B cell (primary cell): ENCODE measurements at regions not wholly inside any gene's neighbourhood (a gene's known extent, or its start where the extent isn't known, plus 50 kb on each side); places are given as distances from the start of the nearest gene placed in this dataset.

Experiments
- EZH2 ChIP-seq: IDR thresholded peaks from 2 replicates; pipeline ENCODE4 v1.6.1; 2012; ENCODE audit warnings: borderline replicate concordance, low read depth, mild to moderate bottlenecking, moderate library complexity, low read length; ENCODE audit not compliant: insufficient read depth, poor library complexity, severe bottlenecking
- TF ChIP-seq, protein P1 (sequence below): fragments of 200-600 bp; IDR thresholded peaks from one replicate; pipeline ENCODE4 v1.8.0; 2022; ENCODE audit warnings: antibody characterized with exemption, mild to moderate bottlenecking

DNA sequence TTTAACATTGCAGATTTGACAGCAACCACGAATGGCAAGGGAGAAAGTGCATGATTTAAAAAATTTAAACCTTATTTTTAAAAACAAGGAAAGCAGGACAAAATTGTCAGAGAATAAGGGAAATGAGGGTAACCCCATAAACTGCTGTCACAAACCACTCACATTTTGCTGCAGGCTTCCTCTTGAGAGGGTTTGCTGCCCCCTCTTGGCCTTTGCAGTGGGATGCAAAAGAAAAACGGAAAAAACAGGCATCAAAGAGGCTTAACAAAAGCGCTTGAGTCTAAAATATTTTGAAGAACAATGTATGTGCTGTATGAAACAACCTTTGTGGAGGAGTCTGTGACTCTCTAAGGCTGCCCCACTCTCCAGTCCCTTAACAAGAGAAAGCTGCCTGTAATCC is 91.6 kb downstream of the TMX3 start:
- TF ChIP-seq, protein P1, sequence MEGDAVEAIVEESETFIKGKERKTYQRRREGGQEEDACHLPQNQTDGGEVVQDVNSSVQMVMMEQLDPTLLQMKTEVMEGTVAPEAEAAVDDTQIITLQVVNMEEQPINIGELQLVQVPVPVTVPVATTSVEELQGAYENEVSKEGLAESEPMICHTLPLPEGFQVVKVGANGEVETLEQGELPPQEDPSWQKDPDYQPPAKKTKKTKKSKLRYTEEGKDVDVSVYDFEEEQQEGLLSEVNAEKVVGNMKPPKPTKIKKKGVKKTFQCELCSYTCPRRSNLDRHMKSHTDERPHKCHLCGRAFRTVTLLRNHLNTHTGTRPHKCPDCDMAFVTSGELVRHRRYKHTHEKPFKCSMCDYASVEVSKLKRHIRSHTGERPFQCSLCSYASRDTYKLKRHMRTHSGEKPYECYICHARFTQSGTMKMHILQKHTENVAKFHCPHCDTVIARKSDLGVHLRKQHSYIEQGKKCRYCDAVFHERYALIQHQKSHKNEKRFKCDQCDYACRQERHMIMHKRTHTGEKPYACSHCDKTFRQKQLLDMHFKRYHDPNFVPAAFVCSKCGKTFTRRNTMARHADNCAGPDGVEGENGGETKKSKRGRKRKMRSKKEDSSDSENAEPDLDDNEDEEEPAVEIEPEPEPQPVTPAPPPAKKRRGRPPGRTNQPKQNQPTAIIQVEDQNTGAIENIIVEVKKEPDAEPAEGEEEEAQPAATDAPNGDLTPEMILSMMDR: peak; percentile 29
- no peak for TF ChIP-seq EZH2
